Inferior parietal cortex (tissue), 1 donor: ENCODE measurements at regions not wholly inside any gene's neighbourhood (a gene's known extent, or its start where the extent isn't known, plus 50 kb on each side); places are given as distances from the start of the nearest gene placed in this dataset.

Source experiments
- DNase-seq: peaks from one replicate; pipeline ENCODE4 v3.0.0-alpha.2; 2016; ENCODE audit errors: extremely low spot score

DNA sequence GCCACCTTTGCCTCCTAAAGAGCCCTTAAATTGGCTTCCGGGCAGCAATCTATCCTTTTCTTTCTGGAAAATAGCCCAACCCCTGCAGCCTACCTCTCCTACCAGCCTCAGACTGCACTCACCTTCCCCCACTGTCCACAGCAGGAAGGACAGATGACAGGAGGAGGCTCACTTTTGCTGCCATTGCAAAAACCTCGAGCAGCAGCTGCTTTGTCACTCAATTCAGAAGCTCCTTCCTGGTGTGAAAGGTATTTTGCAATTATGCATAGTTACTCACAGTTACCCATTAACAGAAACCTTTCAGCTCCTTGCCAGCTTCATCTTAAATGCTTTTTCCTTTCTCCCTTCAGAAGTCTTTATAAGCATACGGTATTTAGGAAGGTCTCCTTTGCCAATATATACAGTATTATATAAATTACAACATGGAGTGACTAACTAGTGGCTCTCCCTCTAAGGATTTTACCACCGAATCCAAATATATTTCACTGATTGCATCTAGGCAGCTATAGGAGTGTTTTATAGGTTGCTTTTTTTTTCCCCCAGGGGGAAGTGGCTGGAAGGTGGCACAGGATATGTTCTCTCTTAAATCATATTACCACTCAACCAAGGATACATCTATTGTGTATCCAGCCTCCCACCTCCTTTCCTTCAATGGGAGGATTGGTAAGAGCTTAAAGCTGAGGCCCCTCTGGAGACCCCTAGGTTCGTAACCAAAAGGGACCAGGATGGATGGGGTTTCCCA lies 142.1 kb upstream of the IPO9 start:
- DNase-seq, result no peak

DNA sequence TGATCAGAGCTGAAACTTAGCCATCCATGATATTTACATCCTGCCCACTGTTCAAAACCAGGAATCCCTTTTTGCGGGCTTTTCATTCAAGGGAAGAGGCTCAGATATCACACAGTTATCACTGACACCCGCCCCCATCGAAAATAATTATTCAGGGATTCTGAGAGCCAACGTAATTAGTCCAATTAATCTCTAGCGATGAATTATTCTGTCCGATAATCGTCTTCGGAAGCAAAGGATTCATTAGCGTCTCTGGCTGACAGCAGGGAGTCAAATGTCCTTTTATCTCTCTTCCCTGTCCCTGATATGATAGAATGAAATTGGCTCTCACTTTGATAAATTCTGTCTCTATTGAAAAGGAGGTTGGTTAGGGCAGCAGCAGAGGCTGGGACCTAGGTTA lies 140.4 kb upstream of the IPO9 start:
- no peak for DNase-seq

DNA sequence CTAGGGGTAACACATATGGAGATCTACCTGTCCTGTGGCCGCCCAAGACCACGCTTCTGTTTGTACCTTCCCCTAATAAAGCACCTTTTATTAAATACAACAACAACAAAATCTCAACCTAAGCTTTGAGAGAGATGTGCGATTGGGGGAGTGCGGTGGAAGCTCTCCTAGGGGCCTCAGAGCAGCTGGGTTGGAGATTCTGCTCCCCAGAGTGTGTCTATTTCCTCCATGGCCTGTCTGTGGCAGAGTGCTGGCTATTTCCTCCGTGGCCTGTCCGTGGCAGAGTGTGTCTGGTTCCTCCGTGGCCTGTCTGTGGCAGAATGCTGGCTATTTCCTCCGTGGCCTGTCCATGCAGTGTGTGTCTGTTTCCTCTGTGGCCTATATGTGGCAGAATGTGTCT lies 139.3 kb upstream of the IPO9 start:
- no peak for DNase-seq

- no peak for DNase-seq
Measured at GRCh38 chr1:201690528-201690927, 138.4 kb upstream of the IPO9 start.

DNA sequence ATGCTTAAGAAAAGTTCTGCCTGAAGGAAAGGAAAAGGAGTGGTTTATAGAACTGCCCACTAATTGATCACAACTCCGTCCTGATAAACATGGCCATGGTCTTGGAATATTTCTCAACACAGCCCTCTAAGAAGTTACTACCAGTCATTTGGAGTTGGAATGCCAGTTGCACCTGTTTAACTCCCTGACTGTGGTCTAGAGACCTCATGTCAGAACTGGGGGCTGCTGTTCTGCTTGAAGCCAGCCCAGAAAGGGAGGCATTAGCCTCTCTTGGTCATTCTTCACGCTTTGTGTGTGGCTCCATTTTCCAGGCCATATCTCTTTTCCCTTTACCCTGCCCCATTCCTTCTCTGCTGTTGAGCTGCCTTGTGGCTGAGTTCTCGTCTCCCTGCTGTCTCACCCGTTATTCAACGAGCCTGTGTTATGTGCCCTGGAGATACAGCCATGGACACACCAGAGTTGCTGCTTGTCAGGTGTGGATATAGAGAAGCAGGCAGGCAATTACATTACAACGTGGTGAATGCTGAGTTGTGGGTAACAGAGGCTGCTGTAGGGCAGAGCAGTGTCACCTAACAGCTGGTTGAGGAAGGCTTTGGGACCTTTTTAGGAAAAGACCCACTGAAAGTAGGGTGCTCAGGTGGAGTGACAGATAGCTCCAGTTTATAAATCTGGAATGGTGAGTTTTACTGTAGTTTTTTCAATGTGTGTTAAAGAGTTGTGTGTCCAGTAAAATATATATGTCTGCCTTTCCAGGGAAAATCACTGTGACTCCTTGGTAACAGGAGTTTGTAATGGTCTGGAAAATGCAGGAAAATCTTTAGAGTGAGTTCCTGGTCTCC lies 137.0 kb upstream of the IPO9 start:
- DNase-seq, result no peak

- no peak for DNase-seq
Measured at GRCh38 chr1:201692555-201693394, 136.2 kb upstream of the IPO9 start.

DNA sequence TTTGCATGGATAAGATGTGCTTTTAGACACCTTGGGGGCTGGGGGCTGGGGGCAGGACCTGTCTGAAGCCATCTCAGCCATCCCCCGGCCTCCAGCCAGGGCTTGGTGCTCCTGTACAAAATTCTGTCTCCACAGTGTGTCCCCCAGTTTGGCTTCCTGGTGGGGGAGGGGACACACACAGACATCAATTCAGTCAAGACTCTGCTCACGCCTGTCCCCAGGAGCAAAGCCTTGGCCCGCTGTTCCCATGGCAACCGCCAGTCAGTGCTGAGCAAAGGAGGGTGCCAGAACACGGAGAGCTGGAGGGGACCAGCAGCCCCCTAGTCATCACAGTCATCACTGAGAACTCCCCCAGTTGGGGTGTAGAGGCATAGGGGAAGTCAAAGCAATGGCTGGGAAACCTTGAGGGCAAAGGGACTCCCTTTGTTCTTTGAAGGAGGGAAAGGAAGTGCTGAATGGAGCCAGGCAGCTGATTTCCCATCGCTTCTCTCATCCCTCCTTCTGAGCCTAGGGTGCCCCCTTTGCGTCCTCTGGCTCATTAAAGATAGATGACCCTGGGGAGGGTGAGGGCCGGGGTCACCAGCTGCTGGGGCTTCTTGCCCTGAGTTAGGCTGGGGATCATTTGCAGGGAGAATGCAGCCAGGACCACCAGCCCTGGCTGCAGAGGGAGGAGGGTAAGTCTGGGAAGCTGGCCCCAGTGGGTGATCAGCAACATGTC lies 134.9 kb upstream of the IPO9 start:
- DNase-seq, result no peak

DNA sequence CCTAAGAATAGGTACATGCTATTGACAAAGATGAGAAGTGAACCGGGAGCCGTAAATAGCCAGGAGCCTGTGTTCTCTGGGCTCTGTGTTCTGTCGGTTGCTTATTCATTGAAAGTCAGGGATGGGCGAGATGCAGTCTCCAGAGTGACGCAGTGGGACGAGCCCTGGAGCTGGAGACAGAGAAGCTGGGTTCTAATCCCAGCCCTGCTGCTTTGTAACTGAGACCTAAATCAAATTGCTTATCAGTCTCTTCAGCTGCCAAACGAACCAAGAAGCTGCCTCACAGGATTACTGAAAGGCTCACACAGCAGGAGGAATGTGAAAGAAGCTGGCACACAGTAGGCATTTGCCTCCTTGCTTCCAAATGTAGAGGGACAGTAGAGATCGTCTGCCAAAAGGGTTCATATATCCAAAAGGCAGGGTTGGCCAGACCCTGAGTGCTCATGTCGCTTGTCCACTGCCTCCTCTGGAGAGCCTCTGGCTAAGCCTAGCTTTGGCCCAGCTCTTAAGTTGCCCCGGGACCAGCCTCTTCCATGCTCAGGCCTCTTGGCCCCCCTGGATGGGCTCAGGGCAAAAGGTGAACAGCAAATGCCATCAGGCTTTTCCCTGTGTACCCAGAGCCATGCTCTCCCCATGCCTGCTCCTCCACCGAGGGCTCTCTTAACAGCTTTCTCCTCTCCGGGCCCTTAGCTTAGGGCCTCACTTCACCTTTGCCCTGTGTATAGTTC lies 134.2 kb upstream of the IPO9 start:
- DNase-seq, result no peak

GRCh38 chr1:201695607-201696006 lies 133.3 kb upstream of the IPO9 start:
- no peak for DNase-seq

GRCh38 chr1:201696217-201696761 lies 132.7 kb upstream of the IPO9 start:
- DNase-seq, result peak; percentile 67

GRCh38 chr1:201697174-201697573 lies 131.8 kb upstream of the IPO9 start:
- no peak for DNase-seq

DNA sequence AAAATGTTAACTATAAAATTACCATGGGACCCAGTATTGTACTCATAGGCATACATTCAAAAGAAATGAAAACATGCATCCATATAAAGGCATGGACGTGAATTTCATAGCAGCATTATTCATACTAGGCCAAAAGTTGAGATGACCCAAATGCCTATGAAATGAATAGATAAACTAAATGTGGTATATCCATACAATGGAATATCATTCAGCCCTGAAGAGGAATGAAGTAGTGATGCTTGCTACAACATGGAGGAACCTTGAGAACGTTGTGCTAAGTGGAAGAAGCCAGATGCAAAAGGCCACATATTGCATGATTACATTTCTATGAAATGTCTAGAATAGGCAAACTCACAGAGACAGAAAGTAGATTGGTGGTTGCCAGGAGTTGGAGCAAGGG lies 127.1 kb upstream of the IPO9 start:
- no peak for DNase-seq

GRCh38 chr1:201702936-201703335 lies 126.0 kb upstream of the IPO9 start:
- DNase-seq, result no peak

- DNase-seq, result peak; percentile 85
Measured at GRCh38 chr1:201703621-201704438, 125.1 kb upstream of the IPO9 start.

DNA sequence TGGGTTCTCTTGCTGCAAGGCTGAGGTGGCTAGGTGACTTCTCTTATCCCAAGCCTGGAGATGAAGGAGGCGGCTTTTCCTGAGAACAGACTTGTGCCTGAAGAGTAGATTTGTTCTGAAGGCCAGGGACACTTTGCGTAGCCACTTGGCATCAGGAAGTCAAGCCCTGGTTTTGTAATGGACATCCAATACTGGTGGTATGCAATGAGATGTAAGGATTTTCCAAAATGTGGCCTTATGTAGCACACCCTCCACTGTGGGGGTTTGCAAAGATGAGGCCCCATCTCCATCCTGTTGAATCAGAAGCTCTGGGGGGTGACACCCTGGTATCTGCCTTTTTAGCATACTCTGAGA lies 124.5 kb upstream of the IPO9 start:
- DNase-seq, result no peak

DNA sequence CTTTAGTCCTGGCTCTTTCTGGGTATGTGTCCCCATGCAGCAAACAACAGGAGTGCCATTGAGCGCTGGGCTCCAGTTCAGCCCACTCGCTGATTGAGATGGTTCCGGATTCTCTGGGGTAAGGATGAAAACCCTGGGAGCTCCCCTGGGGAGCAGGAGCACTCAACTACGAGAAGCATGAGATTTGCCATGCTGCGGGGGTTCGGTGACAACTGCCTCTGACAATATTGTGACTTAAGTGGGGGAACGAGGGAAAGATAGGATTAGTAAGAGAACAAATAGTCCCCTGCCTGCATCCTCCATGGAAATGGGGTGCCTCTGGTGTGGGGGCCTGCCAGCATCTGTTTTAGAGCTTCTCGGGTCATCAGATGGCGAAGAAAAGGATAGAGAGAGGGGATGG lies 123.6 kb upstream of the IPO9 start:
- no peak for DNase-seq

DNA sequence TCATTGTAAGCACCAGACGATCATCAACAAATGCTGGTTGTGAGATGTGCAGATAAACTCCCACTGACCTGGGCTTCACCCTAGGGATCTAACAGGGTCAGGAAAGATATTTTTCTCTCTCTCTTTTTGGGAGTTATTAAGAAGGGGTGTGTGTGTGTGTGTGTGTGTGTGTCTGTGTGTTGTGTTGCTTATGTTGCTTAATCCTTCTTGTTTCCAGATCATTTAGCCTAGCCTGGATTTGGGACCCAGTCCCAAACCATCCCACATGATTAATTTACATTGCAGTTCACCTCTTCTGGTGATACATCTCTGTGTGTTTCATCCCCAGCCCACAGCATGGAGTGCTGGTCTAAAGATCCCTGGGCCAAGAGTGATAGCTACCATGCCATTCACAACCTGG lies 122.8 kb upstream of the IPO9 start:
- DNase-seq, result no peak

DNA sequence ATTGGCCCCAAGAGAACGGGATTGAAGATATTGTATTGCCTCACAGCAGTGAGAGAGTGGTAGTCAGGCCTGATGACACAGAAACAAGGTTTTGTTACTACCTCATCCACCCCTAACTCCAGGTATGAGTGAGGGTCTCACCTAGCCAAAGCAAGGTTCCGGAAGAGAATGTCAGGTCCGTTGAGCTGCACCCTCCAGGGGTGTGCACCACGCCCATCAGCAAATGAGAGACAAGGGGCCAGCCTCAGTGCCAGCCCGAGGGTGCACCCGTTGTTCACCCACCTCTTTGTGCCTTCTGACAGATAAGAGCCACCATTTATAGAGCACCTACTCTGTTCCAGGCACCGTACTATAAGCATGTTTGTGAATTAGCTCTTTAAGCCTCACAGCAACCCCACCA lies 121.9 kb upstream of the IPO9 start:
- no peak for DNase-seq

DNA sequence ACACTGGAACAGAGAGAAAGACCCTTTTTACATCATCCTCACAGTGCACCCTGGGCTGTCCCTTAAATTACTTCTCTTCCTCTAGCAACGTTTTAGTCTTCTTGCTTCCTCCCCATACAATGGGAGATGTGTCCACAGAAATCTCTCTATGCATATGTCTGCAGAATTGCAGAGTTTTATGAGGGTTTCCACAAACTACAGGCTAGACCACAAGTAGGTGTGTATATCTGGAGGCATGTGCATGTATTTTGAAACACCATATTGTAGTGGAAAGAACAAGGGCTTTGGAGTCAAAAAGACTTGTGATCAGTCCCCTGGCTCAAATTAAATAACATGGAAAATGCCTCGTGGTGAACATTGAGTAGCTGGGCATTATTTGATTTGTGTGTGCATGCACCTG lies 121.3 kb upstream of the IPO9 start:
- DNase-seq, result no peak

- peak; percentile 79 for DNase-seq
Measured at GRCh38 chr1:201708085-201708512, 120.9 kb upstream of the IPO9 start.
